NAMALWA (cell line): ENCODE measurements at regions not wholly inside any gene's neighbourhood (a gene's known extent, or its start where the extent isn't known, plus 50 kb on each side); places are given as distances from the start of the nearest gene placed in this dataset.

Experiments
- DNase-seq: peaks from one replicate; pipeline ENCODE4 v3.0.0-alpha.2; 2015; ENCODE audit warnings: low spot score

DNA sequence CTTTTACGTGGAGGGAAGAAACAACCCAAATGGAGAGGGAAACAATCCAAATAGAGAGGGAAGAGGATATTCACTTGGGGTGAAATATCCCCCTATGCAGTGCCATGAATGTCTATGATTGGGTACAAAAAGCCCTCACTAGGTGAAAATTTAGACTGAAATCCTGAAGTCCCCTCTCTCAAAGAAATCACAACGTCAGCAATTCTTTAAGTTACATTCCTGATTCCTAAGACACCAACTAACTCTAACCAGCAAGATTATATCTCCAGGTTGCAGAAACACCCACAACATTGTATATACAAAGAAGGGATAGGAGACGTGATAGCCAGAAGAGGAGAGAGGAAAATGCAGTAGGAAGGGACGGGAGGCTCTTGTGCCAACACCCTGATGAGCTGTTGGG lies 374.3 kb downstream of the DCAF12L2 start:
- no peak for DNase-seq

GRCh38 chrX:125810856-125811255 lies 355.2 kb downstream of the DCAF12L2 start:
- no peak for DNase-seq

DNA sequence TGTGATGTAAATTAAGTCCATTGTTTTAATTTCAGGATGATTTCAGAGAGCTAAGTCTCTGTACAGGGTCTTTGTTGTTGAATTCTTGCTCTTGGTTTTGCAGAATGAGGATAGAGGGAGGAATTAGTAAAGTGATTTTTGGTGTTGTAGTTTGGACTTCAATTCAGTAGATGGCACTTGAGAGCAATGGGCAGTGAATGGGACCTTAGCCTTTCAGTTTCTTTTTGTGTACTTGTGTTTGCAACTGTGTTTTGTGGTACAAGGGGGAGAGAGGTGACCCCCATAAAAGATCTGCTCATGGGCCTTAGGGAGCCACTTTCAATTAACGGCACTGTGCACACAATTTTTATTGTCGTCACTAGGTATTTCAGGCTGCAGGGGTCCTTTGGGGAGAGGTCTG lies 340.0 kb downstream of the DCAF12L2 start:
- DNase-seq: no peak

GRCh38 chrX:125826774-125827451 lies 339.2 kb downstream of the DCAF12L2 start:
- no peak for DNase-seq

- no peak for DNase-seq
Observed at GRCh38 chrX:125846271-125846670, 319.8 kb downstream of the DCAF12L2 start.

DNA sequence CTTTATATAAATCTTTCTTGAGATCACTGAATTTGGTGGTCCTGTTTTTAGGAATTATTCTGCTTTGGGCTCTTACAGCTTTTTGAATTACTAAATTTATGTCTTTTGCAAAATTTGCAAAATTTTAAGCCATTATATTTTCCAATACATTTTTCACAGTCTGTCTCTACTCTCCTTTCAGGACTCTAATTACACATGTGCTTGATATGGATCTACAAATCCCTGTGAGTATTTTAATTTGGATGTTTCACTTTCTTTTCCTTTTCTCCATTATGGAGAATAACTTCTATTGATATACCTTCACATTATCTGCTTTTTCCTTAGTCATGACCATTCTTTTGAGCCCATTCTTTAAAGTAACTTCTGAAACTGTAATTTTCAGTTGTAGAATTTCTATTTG lies 315.4 kb downstream of the DCAF12L2 start:
- no peak for DNase-seq

GRCh38 chrX:125883169-125883568 lies 282.9 kb downstream of the DCAF12L2 start:
- no peak for DNase-seq

GRCh38 chrX:125894947-125895346 lies 271.1 kb downstream of the DCAF12L2 start:
- no peak for DNase-seq

GRCh38 chrX:125895518-125895917 lies 270.6 kb downstream of the DCAF12L2 start:
- DNase-seq: no peak

- no peak for DNase-seq
Observed at GRCh38 chrX:125926295-125926694, 239.8 kb downstream of the DCAF12L2 start.

- DNase-seq: no peak
Observed at GRCh38 chrX:125940985-125941384, 225.1 kb downstream of the DCAF12L2 start.

- no peak for DNase-seq
Observed at GRCh38 chrX:125947501-125947900, 218.6 kb downstream of the DCAF12L2 start.

GRCh38 chrX:125952973-125953372 lies 213.1 kb downstream of the DCAF12L2 start:
- no peak for DNase-seq

- no peak for DNase-seq
Observed at GRCh38 chrX:125953814-125954213, 212.3 kb downstream of the DCAF12L2 start.

DNA sequence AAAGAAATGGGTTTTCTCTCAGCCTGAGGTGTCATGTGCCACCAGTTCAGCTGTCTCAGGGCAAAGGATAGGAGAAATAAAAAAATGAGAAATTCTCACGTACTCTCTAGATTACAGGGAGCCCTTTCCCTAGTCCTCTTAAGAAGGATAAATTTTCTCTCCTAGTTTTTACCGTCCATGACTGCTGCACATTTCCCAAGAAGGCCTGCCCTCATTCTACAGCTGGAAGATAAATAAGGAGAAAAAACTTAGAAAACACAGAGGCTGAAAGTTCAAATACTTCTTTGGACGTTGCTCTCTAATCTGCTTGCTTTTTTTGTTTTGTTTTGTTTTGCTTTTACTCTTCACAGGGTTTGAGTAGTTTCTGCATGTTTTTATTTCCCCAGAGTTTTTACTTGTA lies 211.9 kb downstream of the DCAF12L2 start:
- DNase-seq: no peak

DNA sequence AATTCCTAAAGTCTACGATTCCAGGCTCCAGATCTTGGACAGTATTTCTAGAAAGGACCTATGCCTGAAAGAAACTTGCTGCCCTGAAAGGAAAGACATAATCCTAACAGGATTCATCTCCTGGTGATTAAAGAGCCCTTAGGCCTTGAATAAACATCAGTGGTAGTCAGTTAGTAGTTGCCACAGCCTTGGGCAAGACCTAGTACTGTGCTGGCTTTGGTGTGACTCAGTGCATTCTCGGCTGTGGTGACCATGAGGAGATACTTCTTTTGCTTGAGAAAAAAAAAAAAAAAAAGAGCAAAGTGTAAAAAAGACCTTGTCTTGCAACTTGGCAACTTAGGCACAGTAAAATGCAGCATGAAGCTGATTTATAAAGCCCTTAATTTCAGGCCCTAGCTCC lies 188.2 kb downstream of the DCAF12L2 start:
- DNase-seq: no peak

- peak; percentile 4 for DNase-seq
Observed at GRCh38 chrX:125998432-125998831, 167.7 kb downstream of the DCAF12L2 start.

DNA sequence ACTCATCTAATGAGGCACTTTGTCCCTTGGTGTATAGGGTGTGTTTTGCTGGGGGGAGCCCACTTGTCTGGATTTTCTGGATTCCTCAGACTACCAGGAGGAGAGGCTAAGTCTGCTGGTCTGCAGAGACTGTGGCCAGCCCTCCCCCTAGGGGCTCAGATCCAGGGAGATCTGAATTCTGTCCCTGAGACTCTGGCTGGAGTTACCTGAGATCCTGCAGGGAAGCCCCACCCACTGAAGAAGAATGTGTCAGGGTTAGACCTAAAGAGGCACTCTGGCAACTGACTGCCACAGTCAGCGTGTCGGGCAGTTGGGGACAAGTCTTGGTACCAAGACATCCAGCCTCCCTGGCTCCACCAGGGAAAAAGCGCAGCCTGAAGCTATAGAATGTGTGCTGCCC lies 138.9 kb downstream of the DCAF12L2 start:
- no peak for DNase-seq

DNA sequence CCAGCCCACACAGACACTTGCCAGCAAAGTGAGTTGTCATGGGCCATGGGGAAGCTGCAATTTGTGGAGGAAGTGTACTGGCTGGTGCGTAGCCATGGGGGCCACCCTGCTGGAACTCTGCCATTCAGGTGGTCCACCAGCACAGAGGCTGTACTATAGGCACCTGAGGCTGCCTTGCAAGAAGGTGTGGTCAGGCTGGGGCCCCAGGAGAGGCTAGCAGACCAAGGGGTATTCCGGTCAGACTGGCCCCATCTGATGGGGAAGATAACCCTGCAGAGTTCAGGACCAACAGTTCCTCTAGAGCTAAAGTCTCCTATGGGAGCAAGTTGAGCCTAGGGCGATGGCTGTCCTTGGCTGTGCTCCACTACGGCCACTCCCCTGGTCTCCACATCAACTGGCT lies 136.1 kb downstream of the DCAF12L2 start:
- no peak for DNase-seq

DNA sequence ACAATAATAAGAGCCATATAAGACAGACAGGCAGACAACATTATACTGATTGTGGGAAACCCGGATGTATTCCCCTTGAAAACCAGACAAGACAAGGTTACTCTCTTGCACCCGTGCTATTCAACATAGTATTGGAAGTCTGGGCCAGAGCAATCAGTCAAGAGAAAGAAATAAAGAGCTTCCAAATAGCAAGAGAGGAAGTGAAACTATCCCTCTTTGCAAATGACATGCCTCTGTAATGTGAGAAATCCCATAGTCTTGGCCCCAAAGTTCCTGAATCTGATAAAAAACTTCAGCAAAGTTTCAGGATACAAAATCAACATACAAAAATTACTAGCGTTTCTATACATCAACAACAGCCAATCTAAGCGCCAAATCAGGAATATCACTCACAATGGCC lies 102.1 kb downstream of the DCAF12L2 start:
- DNase-seq: no peak

DNA sequence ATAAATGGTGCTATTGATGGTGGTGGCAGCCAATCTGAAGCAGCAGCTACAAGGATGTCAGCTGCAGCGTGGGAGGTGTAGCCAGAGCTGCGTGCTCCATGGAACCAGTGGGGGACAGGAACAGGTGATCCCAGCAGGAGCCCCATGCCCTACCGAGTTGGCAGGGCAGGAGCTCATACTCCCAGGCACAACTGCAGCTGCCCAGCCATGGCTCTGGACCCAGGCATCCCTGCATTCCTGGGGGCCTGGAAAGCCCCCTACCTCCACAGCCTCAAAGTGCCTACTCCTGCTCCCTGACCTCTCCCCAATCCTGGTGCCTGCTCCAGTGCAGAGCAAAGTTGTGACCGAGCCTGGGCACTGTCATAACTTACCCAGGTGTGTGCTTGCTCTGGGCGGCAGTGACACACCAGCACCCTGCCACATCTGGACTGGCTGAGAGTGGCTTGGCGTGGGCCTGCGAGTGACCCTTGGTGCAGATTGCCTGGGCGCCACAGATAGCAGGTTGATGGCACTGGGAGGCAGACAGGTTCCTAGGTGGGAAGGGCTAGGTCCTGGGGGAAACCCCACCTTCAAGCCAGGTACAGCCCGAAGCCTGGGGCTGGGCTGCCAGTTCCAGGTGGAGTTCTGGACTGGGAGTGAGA lies 101.1 kb downstream of the DCAF12L2 start:
- no peak for DNase-seq

GRCh38 chrX:126065901-126066660 lies 100.0 kb downstream of the DCAF12L2 start:
- DNase-seq: no peak
